HG02840 (cell line): ENCODE measurements at regions not wholly inside any gene's neighbourhood (a gene's known extent, or its start where the extent isn't known, plus 50 kb on each side); places are given as distances from the start of the nearest gene placed in this dataset.
"Not testable (repeated sequence)": the region's sequence is repeated elsewhere in the genome, so short reads cannot be mapped to it uniquely, and the experiment has no call there.

Experiments
- ATAC-seq: cut with Tn5 transposase; IDR thresholded peaks from one replicate; pipeline ENCODE4 v1.9.1; 2021; ENCODE audit warnings: mild to moderate bottlenecking, moderate library complexity, moderate number of reproducible peaks; ENCODE audit not compliant: unreplicated experiment, low FRiP score

- ATAC-seq = no peak
Observed at GRCh38 chr17:45645330-45645729, 138.8 kb upstream of the CRHR1 start.

- ATAC-seq = no peak
Observed at GRCh38 chr17:45646288-45646988, 137.7 kb upstream of the CRHR1 start.

- no peak for ATAC-seq
Observed at GRCh38 chr17:45648642-45649041, 135.5 kb upstream of the CRHR1 start.

- no peak for ATAC-seq
Observed at GRCh38 chr17:45649796-45650195, 134.3 kb upstream of the CRHR1 start.

- ATAC-seq = no peak
Observed at GRCh38 chr17:45650561-45650960, 133.6 kb upstream of the CRHR1 start.

GRCh38 chr17:45651145-45651709 is 132.9 kb upstream of the CRHR1 start:
- ATAC-seq = no peak

GRCh38 chr17:45653616-45654015 is 130.5 kb upstream of the CRHR1 start:
- ATAC-seq = no peak

- no peak for ATAC-seq
Observed at GRCh38 chr17:45656527-45657181, 127.5 kb upstream of the CRHR1 start.

GRCh38 chr17:45660474-45660873 is 123.6 kb upstream of the CRHR1 start:
- no peak for ATAC-seq

- no peak for ATAC-seq
Observed at GRCh38 chr17:45662432-45662831, 121.7 kb upstream of the CRHR1 start.

- no peak for ATAC-seq
Observed at GRCh38 chr17:45663772-45664171, 120.3 kb upstream of the CRHR1 start.

GRCh38 chr17:45664921-45665320 is 119.2 kb upstream of the CRHR1 start:
- ATAC-seq = no peak

GRCh38 chr17:45666046-45666600 is 118.0 kb upstream of the CRHR1 start:
- no peak for ATAC-seq

GRCh38 chr17:45666641-45667040 is 117.5 kb upstream of the CRHR1 start:
- no peak for ATAC-seq

- no peak for ATAC-seq
Observed at GRCh38 chr17:45667591-45668171, 116.4 kb upstream of the CRHR1 start.

- no peak for ATAC-seq
Observed at GRCh38 chr17:45668316-45668715, 115.8 kb upstream of the CRHR1 start.

GRCh38 chr17:45672301-45672700 is 111.8 kb upstream of the CRHR1 start:
- no peak for ATAC-seq

- no peak for ATAC-seq
Observed at GRCh38 chr17:45672792-45673191, 111.3 kb upstream of the CRHR1 start.

GRCh38 chr17:45673759-45674158 is 110.4 kb upstream of the CRHR1 start:
- not testable (repeated sequence) for ATAC-seq

- ATAC-seq = no peak
Observed at GRCh38 chr17:45675012-45675411, 109.1 kb upstream of the CRHR1 start.

- no peak for ATAC-seq
Observed at GRCh38 chr17:45675892-45676291, 108.2 kb upstream of the CRHR1 start.
